ENCODE measurements at regions not wholly inside any gene's neighbourhood (a gene's known extent, or its start where the extent isn't known, plus 50 kb on each side); places are given as distances from the start of the nearest gene placed in this dataset.

GRCh38 chrX:155767051-155767875, 113.9 kb upstream of the VAMP7 start:
- Histone ChIP-seq H3K27me3 (ENCODE audit: insufficient read depth, low read length) (no peaks in the 10 kb centered on the region), H3K27ac (ENCODE audit: insufficient read length, low read depth, low read length) (no peak overlapping the region), H2BK5ac (ENCODE audit: insufficient read length, low read length) (no peak overlapping the region), H4K5ac (ENCODE audit: insufficient read length, low read depth, low read length) (no peak overlapping the region), H3K18ac (ENCODE audit: insufficient read length, low read depth, low read length) (no peak overlapping the region), H3K4me1 (ENCODE audit: insufficient read depth, low read length) (no peaks in the 10 kb centered on the region), H2BK120ac (ENCODE audit: low read depth, low read length, poor library complexity, severe bottlenecking) (no peak overlapping the region), H3K9ac (ENCODE audit: extremely low read depth, insufficient read length, low read length) (no peak overlapping the region), H3K23me2 (ENCODE audit: insufficient read length, low read depth, low read length, poor library complexity, severe bottlenecking) (no peaks in the 10 kb centered on the region), H3K23ac (ENCODE audit: insufficient read length, low read depth, low read length) (no peak overlapping the region), H3K79me2 (ENCODE audit: insufficient read depth, low read length) (no peaks in the 10 kb centered on the region), H2BK20ac (ENCODE audit: low read depth, low read length, poor library complexity, severe bottlenecking) (no peak overlapping the region), H3K56ac (ENCODE audit: insufficient read length, low read depth, low read length) (no peak overlapping the region), H4K91ac (ENCODE audit: insufficient read length, low read depth, low read length) (no peak overlapping the region), H2AK5ac (ENCODE audit: insufficient read length, low read length) (no peak overlapping the region), H3K4me2 (ENCODE audit: insufficient read depth, insufficient read length, low read length) (peak overlapping the region; percentile 78), H2AFZ (ENCODE audit: low read length) (no peak overlapping the region), H2BK15ac (ENCODE audit: low read depth, low read length) (no peak overlapping the region), H3K4ac (ENCODE audit: low read depth, low read length) (no peak overlapping the region), H4K20me1 (ENCODE audit: control insufficient read depth, insufficient read depth, insufficient read length) (no peaks in the 10 kb centered on the region), H3K9me3 (ENCODE audit: control insufficient read depth, low read depth, low read length) (peaks cover 27% of the 10 kb centered on the region), H3K79me1 (ENCODE audit: insufficient read depth, low read depth, low read length, poor library complexity, severe bottlenecking) (no peaks in the 10 kb centered on the region), H2BK12ac (ENCODE audit: insufficient read length, low read depth, low read length) (no peak overlapping the region), H4K8ac (replicated peaks; ENCODE audit: insufficient read length, low read depth, low read length) (no peak overlapping the region), H3T11ph (ENCODE audit: low read length) (no peak overlapping the region), H3K14ac (ENCODE audit: insufficient read depth, low read length) (no peak overlapping the region)
- Mint-ChIP-seq H3K4me3 (peak overlapping the region; percentile 79 to 88), H3K4me1 (peaks cover 33 to 39% of the 10 kb centered on the region in 2 experiments), H3K9me3 (peaks cover 46 to 52% of the 10 kb centered on the region in 2 experiments), H3K27ac (peak overlapping the region in 2 of 3 experiments; percentile 21 to 74; a peak in 2 of 7 replicates), H3K27me3 (ENCODE audit: low read depth) (no peaks in the 10 kb centered on the region), H3K36me3 (ENCODE audit: insufficient read depth in 1 of 3, low read depth in 3 of 3) (peaks cover 0 to 2% (median 0%) of the 10 kb centered on the region in 3 experiments; a peak in 1 of 7 replicates)
- WGBS (ENCODE audit: extremely low coverage, insufficient read length, low lambda C conversion rate) = no CpG with 5 or more reads among the region's 19 CpGs
- TF ChIP-seq, protein P1, sequence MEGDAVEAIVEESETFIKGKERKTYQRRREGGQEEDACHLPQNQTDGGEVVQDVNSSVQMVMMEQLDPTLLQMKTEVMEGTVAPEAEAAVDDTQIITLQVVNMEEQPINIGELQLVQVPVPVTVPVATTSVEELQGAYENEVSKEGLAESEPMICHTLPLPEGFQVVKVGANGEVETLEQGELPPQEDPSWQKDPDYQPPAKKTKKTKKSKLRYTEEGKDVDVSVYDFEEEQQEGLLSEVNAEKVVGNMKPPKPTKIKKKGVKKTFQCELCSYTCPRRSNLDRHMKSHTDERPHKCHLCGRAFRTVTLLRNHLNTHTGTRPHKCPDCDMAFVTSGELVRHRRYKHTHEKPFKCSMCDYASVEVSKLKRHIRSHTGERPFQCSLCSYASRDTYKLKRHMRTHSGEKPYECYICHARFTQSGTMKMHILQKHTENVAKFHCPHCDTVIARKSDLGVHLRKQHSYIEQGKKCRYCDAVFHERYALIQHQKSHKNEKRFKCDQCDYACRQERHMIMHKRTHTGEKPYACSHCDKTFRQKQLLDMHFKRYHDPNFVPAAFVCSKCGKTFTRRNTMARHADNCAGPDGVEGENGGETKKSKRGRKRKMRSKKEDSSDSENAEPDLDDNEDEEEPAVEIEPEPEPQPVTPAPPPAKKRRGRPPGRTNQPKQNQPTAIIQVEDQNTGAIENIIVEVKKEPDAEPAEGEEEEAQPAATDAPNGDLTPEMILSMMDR (conservative IDR thresholded peaks at IDR 0.05) = no peak
- DNase-seq = peak; percentile 74

Data from H9 (cell line).